ENCODE measurements at regions not wholly inside any gene's neighbourhood (a gene's known extent, or its start where the extent isn't known, plus 50 kb on each side); places are given as distances from the start of the nearest gene placed in this dataset.

DNA sequence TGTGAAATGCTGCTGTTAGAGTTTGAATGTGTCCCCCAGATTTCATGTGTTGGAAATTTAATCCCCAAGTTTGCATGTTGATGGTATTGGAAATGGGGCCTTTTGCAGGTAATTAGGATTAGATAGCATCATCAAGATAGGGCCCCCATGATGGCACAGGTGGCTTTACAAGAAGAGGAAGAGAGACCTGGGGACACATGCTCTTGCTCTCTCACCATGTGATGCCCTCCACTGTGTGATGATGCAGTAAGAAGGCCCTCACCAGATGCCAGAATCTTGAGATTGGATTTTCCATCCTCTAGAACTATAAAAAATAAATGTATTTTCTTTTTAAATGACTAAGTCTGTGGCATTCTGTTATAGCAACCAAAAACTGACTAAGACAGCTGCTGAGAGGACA lies 57.0 kb upstream of the NEK7 start:
- no peak overlapping the region for H3K27ac ChIP-seq
- ATAC-seq (ENCODE audit: low FRiP score in 2 of 2), result no peak
- H3K36me3 ChIP-seq, result no peaks in the 10 kb centered on the region
- no peak overlapping the region for H3K4me3 ChIP-seq
- H3K9me3 ChIP-seq, result no peaks in the 10 kb centered on the region
- TF ChIP-seq POLR2AphosphoS5 (IDR thresholded peaks at IDR 0.05) (no peak), EP300 (IDR thresholded peaks at IDR 0.05) (no peak), POLR2A (IDR thresholded peaks at IDR 0.05) (no peak)
- TF ChIP-seq, protein P1, sequence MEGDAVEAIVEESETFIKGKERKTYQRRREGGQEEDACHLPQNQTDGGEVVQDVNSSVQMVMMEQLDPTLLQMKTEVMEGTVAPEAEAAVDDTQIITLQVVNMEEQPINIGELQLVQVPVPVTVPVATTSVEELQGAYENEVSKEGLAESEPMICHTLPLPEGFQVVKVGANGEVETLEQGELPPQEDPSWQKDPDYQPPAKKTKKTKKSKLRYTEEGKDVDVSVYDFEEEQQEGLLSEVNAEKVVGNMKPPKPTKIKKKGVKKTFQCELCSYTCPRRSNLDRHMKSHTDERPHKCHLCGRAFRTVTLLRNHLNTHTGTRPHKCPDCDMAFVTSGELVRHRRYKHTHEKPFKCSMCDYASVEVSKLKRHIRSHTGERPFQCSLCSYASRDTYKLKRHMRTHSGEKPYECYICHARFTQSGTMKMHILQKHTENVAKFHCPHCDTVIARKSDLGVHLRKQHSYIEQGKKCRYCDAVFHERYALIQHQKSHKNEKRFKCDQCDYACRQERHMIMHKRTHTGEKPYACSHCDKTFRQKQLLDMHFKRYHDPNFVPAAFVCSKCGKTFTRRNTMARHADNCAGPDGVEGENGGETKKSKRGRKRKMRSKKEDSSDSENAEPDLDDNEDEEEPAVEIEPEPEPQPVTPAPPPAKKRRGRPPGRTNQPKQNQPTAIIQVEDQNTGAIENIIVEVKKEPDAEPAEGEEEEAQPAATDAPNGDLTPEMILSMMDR (IDR thresholded peaks at IDR 0.05), result no peak
- H3K27me3 ChIP-seq, result no peaks in the 10 kb centered on the region
- H3K4me1 ChIP-seq, result no peaks in the 10 kb centered on the region
- no peak for DNase-seq

DNA sequence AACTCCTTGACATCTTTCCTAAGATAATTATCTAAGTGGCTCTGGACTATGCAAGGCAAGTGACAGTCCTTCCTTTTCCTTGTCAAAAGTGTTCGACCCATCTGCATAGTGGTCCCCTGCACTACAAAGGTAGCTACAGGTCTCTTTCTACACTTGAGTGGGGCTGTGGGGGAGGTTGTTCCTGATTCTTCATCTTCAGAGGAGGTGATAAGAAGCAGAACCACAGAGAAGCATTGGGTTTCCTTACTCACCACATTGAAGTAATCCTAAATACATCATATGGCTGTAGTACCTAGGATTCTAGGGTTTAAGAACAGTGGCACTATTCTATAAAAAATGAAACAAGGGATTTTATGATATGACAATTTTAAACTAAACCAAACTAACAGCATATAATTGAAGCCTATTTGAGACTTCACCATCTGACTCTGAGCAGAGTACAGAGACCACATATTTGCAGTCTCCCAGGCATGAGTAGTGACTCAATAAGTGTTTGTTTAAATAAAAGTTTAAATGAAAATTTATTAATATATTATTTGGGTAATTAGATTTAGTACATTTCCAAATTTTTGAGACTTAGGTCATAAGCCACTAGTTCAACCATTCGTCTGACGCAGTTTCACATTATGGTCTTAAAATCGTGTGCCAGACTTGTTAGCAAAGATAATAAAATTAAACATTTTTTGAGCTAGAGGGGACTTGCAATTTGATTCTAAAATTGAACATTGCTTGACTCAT lies 54.9 kb upstream of the NEK7 start:
- H3K27ac ChIP-seq, result no peak overlapping the region
- no peak for ATAC-seq (ENCODE audit: low FRiP score in 2 of 2)
- H3K4me1 ChIP-seq, result no peaks in the 10 kb centered on the region
- H3K36me3 ChIP-seq, result no peaks in the 10 kb centered on the region
- TF ChIP-seq POLR2AphosphoS5 (IDR thresholded peaks at IDR 0.05), result no peak
- TF ChIP-seq, protein P1 (IDR thresholded peaks at IDR 0.05), result no peak
- TF ChIP-seq EP300 (IDR thresholded peaks at IDR 0.05), result no peak
- no peak for TF ChIP-seq POLR2A (IDR thresholded peaks at IDR 0.05)
- no peak for DNase-seq
- no peak overlapping the region for H3K4me3 ChIP-seq
- no peaks in the 10 kb centered on the region for H3K27me3 ChIP-seq
- WGBS, 2 donors, result 57 to 58% methylated on average over 4 of the region's 4 CpGs
- H3K9me3 ChIP-seq, result no peaks in the 10 kb centered on the region

DNA sequence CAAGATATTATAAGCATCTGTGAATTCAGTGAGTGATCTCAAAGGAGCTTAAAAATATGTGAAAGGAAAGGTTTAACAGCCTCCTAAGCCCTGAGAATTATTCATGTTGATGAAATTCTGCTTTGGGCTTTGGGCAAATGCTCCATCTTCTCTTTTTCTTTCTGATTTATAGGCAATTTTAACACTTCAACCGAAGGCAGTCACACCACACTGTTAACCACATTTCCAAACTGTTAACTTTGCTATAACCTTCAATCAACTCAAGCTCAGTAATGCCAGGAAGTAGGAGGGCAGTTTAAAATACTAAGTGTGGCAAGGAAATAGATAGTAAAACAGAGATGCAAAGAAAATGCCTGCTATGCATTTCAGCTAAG lies 54.4 kb upstream of the NEK7 start:
- Histone ChIP-seq H3K9me3 (no peaks in the 10 kb centered on the region), H3K4me3 (no peak overlapping the region), H3K27me3 (no peaks in the 10 kb centered on the region), H3K4me1 (no peaks in the 10 kb centered on the region), H3K36me3 (no peaks in the 10 kb centered on the region), H3K27ac (no peak overlapping the region)
- DNase-seq (no peak), ATAC-seq (ENCODE audit: low FRiP score in 2 of 2) (no peak)
- TF ChIP-seq, protein P1 (IDR thresholded peaks at IDR 0.05), result no peak
- TF ChIP-seq EP300 (IDR thresholded peaks at IDR 0.05), result no peak
- TF ChIP-seq POLR2AphosphoS5 (IDR thresholded peaks at IDR 0.05), result no peak
- WGBS, 2 donors, result 46 to 53% methylated on average over 1 of the region's 1 CpG

DNA sequence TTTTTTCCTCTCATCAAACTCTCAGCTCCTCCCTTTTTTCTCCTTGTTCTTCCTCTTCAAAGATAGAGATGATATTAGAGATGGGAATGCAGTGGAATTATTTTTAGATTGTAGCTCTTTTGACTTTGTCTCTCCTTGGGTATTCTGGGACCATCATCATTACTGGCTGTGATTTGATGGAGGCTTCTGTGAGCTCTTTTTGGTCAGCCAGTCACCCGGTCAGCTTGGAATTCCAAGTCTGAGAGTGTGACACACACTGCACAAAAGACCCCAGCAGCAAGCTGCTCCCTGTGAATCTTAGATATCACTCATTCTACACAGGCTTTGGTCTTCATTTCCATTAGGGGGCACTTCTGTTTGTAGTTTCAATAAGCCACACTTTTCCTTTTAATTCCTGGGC lies 51.6 kb upstream of the NEK7 start:
- DNase-seq, result no peak
- no peaks in the 10 kb centered on the region for H3K4me1 ChIP-seq
- H3K36me3 ChIP-seq, result no peaks in the 10 kb centered on the region
- WGBS, 2 donors, result 82 to 90% methylated on average over 1 of the region's 1 CpG
- no peaks in the 10 kb centered on the region for H3K27me3 ChIP-seq
- H3K9me3 ChIP-seq, result no peaks in the 10 kb centered on the region
- no peak overlapping the region for H3K27ac ChIP-seq
- TF ChIP-seq POLR2AphosphoS5 (IDR thresholded peaks at IDR 0.05) (no peak), POLR2A (IDR thresholded peaks at IDR 0.05) (no peak), EP300 (IDR thresholded peaks at IDR 0.05) (no peak)
- TF ChIP-seq, protein P1 (IDR thresholded peaks at IDR 0.05), result no peak
- H3K4me3 ChIP-seq, result no peak overlapping the region
- ATAC-seq (ENCODE audit: low FRiP score in 2 of 2), result no peak

DNA sequence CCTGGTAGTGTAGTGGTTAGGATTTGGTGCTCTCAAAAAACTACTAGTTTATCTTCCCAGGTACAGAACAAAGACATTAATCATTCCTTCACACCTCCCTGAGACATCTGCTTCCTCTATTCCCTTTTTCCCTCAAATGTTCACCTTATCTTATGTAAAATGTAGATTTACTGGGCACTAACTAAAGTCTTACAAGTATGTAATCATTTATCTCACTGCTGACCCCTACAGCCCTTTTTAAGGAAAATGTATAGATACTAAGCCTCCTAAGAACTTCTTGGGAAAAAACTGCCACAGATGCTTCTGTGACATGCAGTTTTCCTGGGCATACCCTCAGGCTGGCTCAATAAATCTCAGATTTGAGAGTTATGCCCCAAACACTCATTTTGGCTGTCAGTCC lies 50.8 kb upstream of the NEK7 start:
- Histone ChIP-seq H3K27ac (no peak overlapping the region), H3K36me3 (no peaks in the 10 kb centered on the region), H3K9me3 (no peaks in the 10 kb centered on the region), H3K4me3 (no peak overlapping the region), H3K4me1 (no peaks in the 10 kb centered on the region), H3K27me3 (no peaks in the 10 kb centered on the region)
- ATAC-seq (ENCODE audit: low FRiP score in 2 of 2), result no peak
- no peak for DNase-seq
- TF ChIP-seq, protein P1 (IDR thresholded peaks at IDR 0.05), result no peak
- TF ChIP-seq POLR2A (IDR thresholded peaks at IDR 0.05) (no peak), EP300 (IDR thresholded peaks at IDR 0.05) (no peak), POLR2AphosphoS5 (IDR thresholded peaks at IDR 0.05) (no peak)

All from upper lobe of left lung (tissue), 6 donors.